Neuron (in vitro differentiated cells): ENCODE measurements at regions not wholly inside any gene's neighbourhood (a gene's known extent, or its start where the extent isn't known, plus 50 kb on each side); places are given as distances from the start of the nearest gene placed in this dataset.

Experiments
- H2AFZ ChIP-seq: one replicate; pipeline ENCODE4 v1.6.1; 2013; ENCODE audit warnings: low read depth, mild to moderate bottlenecking, inconsistent platforms, low read length, moderate library complexity
- H3K27me3 ChIP-seq: one replicate; pipeline ENCODE4 v1.6.1; 2013; ENCODE audit warnings: low read length; ENCODE audit not compliant: insufficient read depth
- H3K36me3 ChIP-seq: one replicate; pipeline ENCODE4 v1.6.1; 2013; ENCODE audit warnings: low read length; ENCODE audit not compliant: insufficient read depth
- H3K4me1 ChIP-seq: one replicate; pipeline ENCODE4 v1.6.1; 2013; ENCODE audit warnings: low read length; ENCODE audit not compliant: insufficient read depth
- H3K4me3 ChIP-seq: 2 replicates; pipeline ENCODE4 v1.5.1; 2013; ENCODE audit warnings: mild to moderate bottlenecking, low read length, moderate library complexity
- H3K9me3 ChIP-seq: one replicate; pipeline ENCODE4 v1.6.1; 2013; ENCODE audit warnings: low read length

GRCh38 chr3:113075588-113075987 lies 84.8 kb downstream of the GTPBP8 start:
- H3K36me3 ChIP-seq = no peaks in the 10 kb centered on the region
- H3K27me3 ChIP-seq = no peaks in the 10 kb centered on the region
- H3K9me3 ChIP-seq = no peaks in the 10 kb centered on the region
- H3K4me3 ChIP-seq = no peak overlapping the region
- H3K4me1 ChIP-seq = peaks cover 20% of the 10 kb centered on the region
- H2AFZ ChIP-seq = no peak overlapping the region

GRCh38 chr3:113079218-113079961 lies 88.6 kb downstream of the GTPBP8 start:
- H3K4me1 ChIP-seq = peaks cover 18% of the 10 kb centered on the region
- no peaks in the 10 kb centered on the region for H3K9me3 ChIP-seq
- H3K36me3 ChIP-seq = no peaks in the 10 kb centered on the region
- H2AFZ ChIP-seq = peak overlapping the region; percentile 97
- no peaks in the 10 kb centered on the region for H3K27me3 ChIP-seq
- peak overlapping the region; percentile 52 for H3K4me3 ChIP-seq

- H3K4me1 ChIP-seq = peaks cover 45% of the 10 kb centered on the region
- no peaks in the 10 kb centered on the region for H3K27me3 ChIP-seq
- no peaks in the 10 kb centered on the region for H3K9me3 ChIP-seq
- H2AFZ ChIP-seq = no peak overlapping the region
- no peak overlapping the region for H3K4me3 ChIP-seq
- no peaks in the 10 kb centered on the region for H3K36me3 ChIP-seq
Observed at GRCh38 chr3:113084777-113085176, 94.0 kb downstream of the GTPBP8 start.

- H3K36me3 ChIP-seq = no peaks in the 10 kb centered on the region
- no peaks in the 10 kb centered on the region for H3K9me3 ChIP-seq
- H3K4me3 ChIP-seq = peak overlapping the region; percentile 0
- H3K27me3 ChIP-seq = no peaks in the 10 kb centered on the region
- peak overlapping the region; percentile 29 for H2AFZ ChIP-seq
- H3K4me1 ChIP-seq = peaks cover 37% of the 10 kb centered on the region
Observed at GRCh38 chr3:113086560-113087461, 96.0 kb downstream of the GTPBP8 start.

GRCh38 chr3:113088616-113089015 lies 97.8 kb downstream of the GTPBP8 start:
- peaks cover 37% of the 10 kb centered on the region for H3K4me1 ChIP-seq
- no peaks in the 10 kb centered on the region for H3K27me3 ChIP-seq

GRCh38 chr3:113091417-113091816 lies 100.6 kb downstream of the GTPBP8 start:
- Histone ChIP-seq H3K4me3 (no peak overlapping the region), H2AFZ (no peak overlapping the region), H3K9me3 (no peaks in the 10 kb centered on the region), H3K27me3 (no peaks in the 10 kb centered on the region), H3K4me1 (peaks cover 46% of the 10 kb centered on the region), H3K36me3 (no peaks in the 10 kb centered on the region)

More at GRCh38 chr3:113088616-113089015, 97.8 kb downstream of the GTPBP8 start:
- Histone ChIP-seq H3K4me3 (no peak overlapping the region), H2AFZ (no peak overlapping the region), H3K36me3 (no peaks in the 10 kb centered on the region), H3K9me3 (no peaks in the 10 kb centered on the region)

GRCh38 chr3:113092746-113093145 lies 102.0 kb downstream of the GTPBP8 start:
- H2AFZ ChIP-seq = no peak overlapping the region
- no peaks in the 10 kb centered on the region for H3K27me3 ChIP-seq
- no peaks in the 10 kb centered on the region for H3K36me3 ChIP-seq
- H3K4me3 ChIP-seq = no peak overlapping the region
- no peaks in the 10 kb centered on the region for H3K9me3 ChIP-seq
- H3K4me1 ChIP-seq = peaks cover 45% of the 10 kb centered on the region

GRCh38 chr3:113094337-113095221 lies 103.8 kb downstream of the GTPBP8 start:
- Histone ChIP-seq H3K27me3 (no peaks in the 10 kb centered on the region), H3K4me1 (peaks cover 34% of the 10 kb centered on the region), H2AFZ (no peak overlapping the region), H3K9me3 (peaks cover 1% of the 10 kb centered on the region), H3K4me3 (no peak overlapping the region), H3K36me3 (no peaks in the 10 kb centered on the region)

- Histone ChIP-seq H2AFZ (no peak overlapping the region), H3K9me3 (peaks cover 3% of the 10 kb centered on the region), H3K4me3 (no peak overlapping the region), H3K4me1 (peaks cover 34% of the 10 kb centered on the region), H3K36me3 (no peaks in the 10 kb centered on the region), H3K27me3 (no peaks in the 10 kb centered on the region)
Observed at GRCh38 chr3:113096188-113096892, 105.6 kb downstream of the GTPBP8 start.

GRCh38 chr3:113097960-113098447 lies 107.2 kb downstream of the GTPBP8 start:
- peaks cover 34% of the 10 kb centered on the region for H3K4me1 ChIP-seq
- no peak overlapping the region for H2AFZ ChIP-seq
- no peaks in the 10 kb centered on the region for H3K36me3 ChIP-seq
- no peaks in the 10 kb centered on the region for H3K27me3 ChIP-seq
- peaks cover 3% of the 10 kb centered on the region for H3K9me3 ChIP-seq
- H3K4me3 ChIP-seq = no peak overlapping the region

- no peak overlapping the region for H2AFZ ChIP-seq
- peaks cover 37% of the 10 kb centered on the region for H3K4me1 ChIP-seq
- H3K36me3 ChIP-seq = no peaks in the 10 kb centered on the region
- no peaks in the 10 kb centered on the region for H3K27me3 ChIP-seq
- peaks cover 3% of the 10 kb centered on the region for H3K9me3 ChIP-seq
- H3K4me3 ChIP-seq = no peak overlapping the region
Observed at GRCh38 chr3:113100063-113100462, 109.3 kb downstream of the GTPBP8 start.

GRCh38 chr3:113103588-113103987 lies 107.8 kb upstream of the BOC start:
- no peaks in the 10 kb centered on the region for H3K36me3 ChIP-seq
- no peaks in the 10 kb centered on the region for H3K27me3 ChIP-seq
- no peak overlapping the region for H3K4me3 ChIP-seq
- H3K4me1 ChIP-seq = peaks cover 29% of the 10 kb centered on the region
- peaks cover 3% of the 10 kb centered on the region for H3K9me3 ChIP-seq
- no peak overlapping the region for H2AFZ ChIP-seq
